NT2/D1 (cell line): ENCODE measurements at regions not wholly inside any gene's neighbourhood (a gene's known extent, or its start where the extent isn't known, plus 50 kb on each side); places are given as distances from the start of the nearest gene placed in this dataset.

Experiments
- SUZ12 ChIP-seq: IDR thresholded peaks from 2 replicates; pipeline ENCODE4 v1.6.1; 2011; ENCODE audit not compliant: insufficient read length, insufficient read depth; ENCODE audit errors: extremely low read depth
- YY1 ChIP-seq: IDR thresholded peaks from 2 replicates; pipeline ENCODE4 v1.6.1; 2011; ENCODE audit not compliant: insufficient read length, insufficient read depth
- ZNF274 ChIP-seq: IDR thresholded peaks from 2 replicates; pipeline ENCODE4 v1.6.1; 2011; ENCODE audit warnings: mild to moderate bottlenecking, low read depth, low read length

GRCh38 chr11:27868709-27869108, 168.5 kb upstream of the BDNF start:
- TF ChIP-seq YY1: no peak
- TF ChIP-seq ZNF274: no peak
- TF ChIP-seq SUZ12: no peak
